HEK293 (cell line): ENCODE measurements at regions not wholly inside any gene's neighbourhood (a gene's known extent, or its start where the extent isn't known, plus 50 kb on each side); places are given as distances from the start of the nearest gene placed in this dataset.

Experiments used
- BCL11A ChIP-seq: fragments of 450-650 bp; formaldehyde crosslinking; IDR thresholded peaks from 2 replicates; pipeline ENCODE4 v1.5.1; 2016; ENCODE audit warnings: low read depth, missing biosample characterization, missing genetic modification characterization
- MEIS1 ChIP-seq: sonication (generic); formaldehyde crosslinking; IDR thresholded peaks from 2 replicates; pipeline ENCODE4 v1.8.1; 2022; ENCODE audit warnings: missing genetic modification reagents, mild to moderate bottlenecking, borderline replicate concordance
- OSR2 ChIP-seq: fragments of 450-650 bp; formaldehyde crosslinking; IDR thresholded peaks from 2 replicates; pipeline ENCODE4 v1.5.1; 2016; ENCODE audit warnings: missing biosample characterization, missing genetic modification characterization
- SALL2 ChIP-seq: fragments of 450-650 bp; formaldehyde crosslinking; IDR thresholded peaks from 2 replicates; pipeline ENCODE4 v1.5.0; 2017; ENCODE audit warnings: missing biosample characterization, mild to moderate bottlenecking, missing genetic modification characterization, borderline replicate concordance
- TCF7L2 ChIP-seq: IDR thresholded peaks from 2 replicates; pipeline ENCODE4 v1.6.1; 2011; ENCODE audit warnings: low read depth, mild to moderate bottlenecking, inconsistent platforms, low read length, moderate library complexity, borderline replicate concordance
- ZNF274 ChIP-seq, 2 experiments: fragments of 200-500 bp in 1 of 2; fragments of 450-650 bp in 1 of 2; sonication (Bioruptor generic) in 1 of 2; formaldehyde crosslinking in 1 of 2; IDR thresholded peaks; 2 replicates each; pipeline versions ENCODE4 v1.5.1 to v1.6.1; 2014 to 2016; ENCODE audit warnings: borderline replicate concordance in 1 of 2, inconsistent platforms in 1 of 2, low read length in 1 of 2, missing biosample characterization in 1 of 2, missing genetic modification characterization in 1 of 2
- TF ChIP-seq, protein P1 (sequence below): fragments of 450-650 bp; formaldehyde crosslinking; IDR thresholded peaks from 2 replicates; pipeline ENCODE4 v1.5.1; 2016; ENCODE audit warnings: missing biosample characterization, missing genetic modification characterization
- TF ChIP-seq, protein P2 (sequence below): fragments of 450-650 bp; formaldehyde crosslinking; IDR thresholded peaks from 2 replicates; pipeline ENCODE4 v1.5.1; 2016; ENCODE audit warnings: missing biosample characterization, missing genetic modification characterization, low read depth
- TF ChIP-seq, protein P3 (sequence below): fragments of 450-650 bp; formaldehyde crosslinking; IDR thresholded peaks from 2 replicates; pipeline ENCODE4 v1.5.1; 2016; ENCODE audit warnings: missing biosample characterization, missing genetic modification characterization, low read depth
- TF ChIP-seq, protein P4 (sequence below): fragments of 450-650 bp; formaldehyde crosslinking; IDR thresholded peaks from 2 replicates; pipeline ENCODE4 v1.5.1; 2016; ENCODE audit warnings: missing biosample characterization, missing genetic modification characterization
- TF ChIP-seq, protein P5 (sequence below): fragments of 450-650 bp; formaldehyde crosslinking; IDR thresholded peaks from 2 replicates; pipeline ENCODE4 v1.5.0; 2017; ENCODE audit warnings: missing biosample characterization, missing genetic modification characterization, borderline replicate concordance

DNA sequence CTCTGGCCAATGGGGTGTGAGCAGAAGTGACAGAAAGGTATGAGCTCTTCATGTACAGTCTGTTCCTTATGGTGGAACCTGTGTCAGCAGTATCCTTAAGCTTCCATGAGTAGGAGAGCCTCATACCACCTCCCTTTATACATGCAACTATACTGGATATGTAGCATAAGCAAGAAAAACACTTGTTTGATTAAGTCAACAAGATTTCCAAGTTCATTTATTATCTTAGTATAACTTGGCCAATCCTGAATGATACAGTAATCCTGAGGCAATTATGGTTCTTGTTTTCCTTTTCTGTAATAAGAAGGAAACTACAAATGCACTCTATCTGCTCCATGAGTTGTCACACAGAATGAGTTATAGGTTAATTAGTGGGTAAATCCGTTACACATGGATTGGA is 409.6 kb upstream of the ID4 start:
- TF ChIP-seq ZNF274 (IDR thresholded peaks at IDR 0.05; ENCODE audit: low read length), result no peak
- no peak for TF ChIP-seq ZNF274 (tag by site-specific recombination; IDR thresholded peaks at IDR 0.05; ENCODE audit: borderline replicate concordance)
- TF ChIP-seq TCF7L2, result no peak
- TF ChIP-seq OSR2, result no peak
- no peak for TF ChIP-seq BCL11A (tag by site-specific recombination)
- TF ChIP-seq, protein P1, sequence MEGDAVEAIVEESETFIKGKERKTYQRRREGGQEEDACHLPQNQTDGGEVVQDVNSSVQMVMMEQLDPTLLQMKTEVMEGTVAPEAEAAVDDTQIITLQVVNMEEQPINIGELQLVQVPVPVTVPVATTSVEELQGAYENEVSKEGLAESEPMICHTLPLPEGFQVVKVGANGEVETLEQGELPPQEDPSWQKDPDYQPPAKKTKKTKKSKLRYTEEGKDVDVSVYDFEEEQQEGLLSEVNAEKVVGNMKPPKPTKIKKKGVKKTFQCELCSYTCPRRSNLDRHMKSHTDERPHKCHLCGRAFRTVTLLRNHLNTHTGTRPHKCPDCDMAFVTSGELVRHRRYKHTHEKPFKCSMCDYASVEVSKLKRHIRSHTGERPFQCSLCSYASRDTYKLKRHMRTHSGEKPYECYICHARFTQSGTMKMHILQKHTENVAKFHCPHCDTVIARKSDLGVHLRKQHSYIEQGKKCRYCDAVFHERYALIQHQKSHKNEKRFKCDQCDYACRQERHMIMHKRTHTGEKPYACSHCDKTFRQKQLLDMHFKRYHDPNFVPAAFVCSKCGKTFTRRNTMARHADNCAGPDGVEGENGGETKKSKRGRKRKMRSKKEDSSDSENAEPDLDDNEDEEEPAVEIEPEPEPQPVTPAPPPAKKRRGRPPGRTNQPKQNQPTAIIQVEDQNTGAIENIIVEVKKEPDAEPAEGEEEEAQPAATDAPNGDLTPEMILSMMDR (tag by site-specific recombination), result no peak
- TF ChIP-seq, protein P2, sequence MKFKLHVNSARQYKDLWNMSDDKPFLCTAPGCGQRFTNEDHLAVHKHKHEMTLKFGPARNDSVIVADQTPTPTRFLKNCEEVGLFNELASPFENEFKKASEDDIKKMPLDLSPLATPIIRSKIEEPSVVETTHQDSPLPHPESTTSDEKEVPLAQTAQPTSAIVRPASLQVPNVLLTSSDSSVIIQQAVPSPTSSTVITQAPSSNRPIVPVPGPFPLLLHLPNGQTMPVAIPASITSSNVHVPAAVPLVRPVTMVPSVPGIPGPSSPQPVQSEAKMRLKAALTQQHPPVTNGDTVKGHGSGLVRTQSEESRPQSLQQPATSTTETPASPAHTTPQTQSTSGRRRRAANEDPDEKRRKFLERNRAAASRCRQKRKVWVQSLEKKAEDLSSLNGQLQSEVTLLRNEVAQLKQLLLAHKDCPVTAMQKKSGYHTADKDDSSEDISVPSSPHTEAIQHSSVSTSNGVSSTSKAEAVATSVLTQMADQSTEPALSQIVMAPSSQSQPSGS (tag by site-specific recombination), result no peak
- TF ChIP-seq MEIS1 (CRISPR knock-in tag), result no peak
- TF ChIP-seq, protein P3, sequence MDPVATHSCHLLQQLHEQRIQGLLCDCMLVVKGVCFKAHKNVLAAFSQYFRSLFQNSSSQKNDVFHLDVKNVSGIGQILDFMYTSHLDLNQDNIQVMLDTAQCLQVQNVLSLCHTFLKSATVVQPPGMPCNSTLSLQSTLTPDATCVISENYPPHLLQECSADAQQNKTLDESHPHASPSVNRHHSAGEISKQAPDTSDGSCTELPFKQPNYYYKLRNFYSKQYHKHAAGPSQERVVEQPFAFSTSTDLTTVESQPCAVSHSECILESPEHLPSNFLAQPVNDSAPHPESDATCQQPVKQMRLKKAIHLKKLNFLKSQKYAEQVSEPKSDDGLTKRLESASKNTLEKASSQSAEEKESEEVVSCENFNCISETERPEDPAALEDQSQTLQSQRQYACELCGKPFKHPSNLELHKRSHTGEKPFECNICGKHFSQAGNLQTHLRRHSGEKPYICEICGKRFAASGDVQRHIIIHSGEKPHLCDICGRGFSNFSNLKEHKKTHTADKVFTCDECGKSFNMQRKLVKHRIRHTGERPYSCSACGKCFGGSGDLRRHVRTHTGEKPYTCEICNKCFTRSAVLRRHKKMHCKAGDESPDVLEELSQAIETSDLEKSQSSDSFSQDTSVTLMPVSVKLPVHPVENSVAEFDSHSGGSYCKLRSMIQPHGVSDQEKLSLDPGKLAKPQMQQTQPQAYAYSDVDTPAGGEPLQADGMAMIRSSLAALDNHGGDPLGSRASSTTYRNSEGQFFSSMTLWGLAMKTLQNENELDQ, result no peak
- no peak for TF ChIP-seq SALL2
- TF ChIP-seq, protein P4, sequence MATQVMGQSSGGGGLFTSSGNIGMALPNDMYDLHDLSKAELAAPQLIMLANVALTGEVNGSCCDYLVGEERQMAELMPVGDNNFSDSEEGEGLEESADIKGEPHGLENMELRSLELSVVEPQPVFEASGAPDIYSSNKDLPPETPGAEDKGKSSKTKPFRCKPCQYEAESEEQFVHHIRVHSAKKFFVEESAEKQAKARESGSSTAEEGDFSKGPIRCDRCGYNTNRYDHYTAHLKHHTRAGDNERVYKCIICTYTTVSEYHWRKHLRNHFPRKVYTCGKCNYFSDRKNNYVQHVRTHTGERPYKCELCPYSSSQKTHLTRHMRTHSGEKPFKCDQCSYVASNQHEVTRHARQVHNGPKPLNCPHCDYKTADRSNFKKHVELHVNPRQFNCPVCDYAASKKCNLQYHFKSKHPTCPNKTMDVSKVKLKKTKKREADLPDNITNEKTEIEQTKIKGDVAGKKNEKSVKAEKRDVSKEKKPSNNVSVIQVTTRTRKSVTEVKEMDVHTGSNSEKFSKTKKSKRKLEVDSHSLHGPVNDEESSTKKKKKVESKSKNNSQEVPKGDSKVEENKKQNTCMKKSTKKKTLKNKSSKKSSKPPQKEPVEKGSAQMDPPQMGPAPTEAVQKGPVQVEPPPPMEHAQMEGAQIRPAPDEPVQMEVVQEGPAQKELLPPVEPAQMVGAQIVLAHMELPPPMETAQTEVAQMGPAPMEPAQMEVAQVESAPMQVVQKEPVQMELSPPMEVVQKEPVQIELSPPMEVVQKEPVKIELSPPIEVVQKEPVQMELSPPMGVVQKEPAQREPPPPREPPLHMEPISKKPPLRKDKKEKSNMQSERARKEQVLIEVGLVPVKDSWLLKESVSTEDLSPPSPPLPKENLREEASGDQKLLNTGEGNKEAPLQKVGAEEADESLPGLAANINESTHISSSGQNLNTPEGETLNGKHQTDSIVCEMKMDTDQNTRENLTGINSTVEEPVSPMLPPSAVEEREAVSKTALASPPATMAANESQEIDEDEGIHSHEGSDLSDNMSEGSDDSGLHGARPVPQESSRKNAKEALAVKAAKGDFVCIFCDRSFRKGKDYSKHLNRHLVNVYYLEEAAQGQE (tag by site-specific recombination), result no peak
- TF ChIP-seq, protein P5, sequence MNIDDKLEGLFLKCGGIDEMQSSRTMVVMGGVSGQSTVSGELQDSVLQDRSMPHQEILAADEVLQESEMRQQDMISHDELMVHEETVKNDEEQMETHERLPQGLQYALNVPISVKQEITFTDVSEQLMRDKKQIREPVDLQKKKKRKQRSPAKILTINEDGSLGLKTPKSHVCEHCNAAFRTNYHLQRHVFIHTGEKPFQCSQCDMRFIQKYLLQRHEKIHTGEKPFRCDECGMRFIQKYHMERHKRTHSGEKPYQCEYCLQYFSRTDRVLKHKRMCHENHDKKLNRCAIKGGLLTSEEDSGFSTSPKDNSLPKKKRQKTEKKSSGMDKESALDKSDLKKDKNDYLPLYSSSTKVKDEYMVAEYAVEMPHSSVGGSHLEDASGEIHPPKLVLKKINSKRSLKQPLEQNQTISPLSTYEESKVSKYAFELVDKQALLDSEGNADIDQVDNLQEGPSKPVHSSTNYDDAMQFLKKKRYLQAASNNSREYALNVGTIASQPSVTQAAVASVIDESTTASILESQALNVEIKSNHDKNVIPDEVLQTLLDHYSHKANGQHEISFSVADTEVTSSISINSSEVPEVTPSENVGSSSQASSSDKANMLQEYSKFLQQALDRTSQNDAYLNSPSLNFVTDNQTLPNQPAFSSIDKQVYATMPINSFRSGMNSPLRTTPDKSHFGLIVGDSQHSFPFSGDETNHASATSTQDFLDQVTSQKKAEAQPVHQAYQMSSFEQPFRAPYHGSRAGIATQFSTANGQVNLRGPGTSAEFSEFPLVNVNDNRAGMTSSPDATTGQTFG (tag by site-specific recombination), result no peak
